Right lobe of liver (tissue), 6 donors: ENCODE measurements at regions not wholly inside any gene's neighbourhood (a gene's known extent, or its start where the extent isn't known, plus 50 kb on each side); places are given as distances from the start of the nearest gene placed in this dataset.

Source experiments
- ATAC-seq, 4 donors: fragments of 200-7000 bp; cut with Tn5 transposase; one replicate each; pipeline ENCODE4 v1.9.1; 2020; ENCODE audit warnings: mild to moderate bottlenecking in 4 of 4, moderate library complexity in 4 of 4
- DNase-seq, 3 donors: peaks; one replicate each; pipeline ENCODE4 v3.0.0-alpha.2; 2020
- H3K27ac ChIP-seq, 3 donors: fragments of 200-600 bp; one replicate each; pipeline ENCODE4 v1.8.0; 2022
- H3K27me3 ChIP-seq, 2 donors: fragments of 200-600 bp; one replicate each; pipeline ENCODE4 v1.8.0; 2022
- H3K36me3 ChIP-seq, 4 donors: fragments of 200-600 bp; sonication (generic) in 1 of 4; one replicate each; pipeline versions ENCODE4 v1.5.1 to v1.8.0; 2017 to 2022; ENCODE audit warnings: control low read depth in 1 of 4
- H3K4me1 ChIP-seq, 4 donors: fragments of 200-600 bp; sonication (generic) in 1 of 4; one replicate each; pipeline versions ENCODE4 v1.5.1 to v1.8.0; 2017 to 2022; ENCODE audit warnings: control low read depth in 1 of 4
- H3K4me3 ChIP-seq, 3 donors: fragments of 200-600 bp; one replicate each; pipeline ENCODE4 v1.8.0; 2022
- H3K9me3 ChIP-seq, 4 donors: fragments of 200-600 bp; sonication (generic) in 1 of 4; one replicate each; pipeline versions ENCODE4 v1.5.1 to v1.8.0; 2017 to 2022; ENCODE audit warnings: control low read depth in 1 of 4
- POLR2A ChIP-seq: fragments of 450-650 bp; IDR thresholded peaks from one replicate; pipeline ENCODE4 v1.6.1; 2017; ENCODE audit warnings: antibody characterized with exemption, mild to moderate bottlenecking
- WGBS: methylation state at CpG from one replicate; pipeline ENCODE4 v1.1.6; 2018; ENCODE audit warnings: low coverage, low lambda C conversion rate; ENCODE audit not compliant: insufficient coverage; ENCODE audit errors: missing lambda C conversion rate; 5-methylcytosine and 5-hydroxymethylcytosine counted together
- intact Hi-C, 2 donors: fragments of 100-400 bp; cut with DNase I; formaldehyde crosslinking; loops; one replicate each; pipeline versions ENCODE4 v1.11.2 to v1.14.1; 2022
- TF ChIP-seq, protein P1 (sequence below), 4 donors: fragments of 200-600 bp in 3 of 4; fragments of 450-650 bp in 1 of 4; IDR thresholded peaks; one replicate each; pipeline versions ENCODE4 v1.5.1 to v1.8.0; 2016 to 2022; ENCODE audit warnings: antibody characterized with exemption in 4 of 4, mild to moderate bottlenecking in 2 of 4
- donor health status: DM: no; HTN: yes; CAD: no.
- donor health status: DM: no; HTN: no; CAD: no.
- donor health status: DM: no; HTN: no; CAD: no.
- donor health status: DM: no; HTN: yes; CAD: no.
- donor health status: DM: no; HTN: yes; CAD: no.

DNA sequence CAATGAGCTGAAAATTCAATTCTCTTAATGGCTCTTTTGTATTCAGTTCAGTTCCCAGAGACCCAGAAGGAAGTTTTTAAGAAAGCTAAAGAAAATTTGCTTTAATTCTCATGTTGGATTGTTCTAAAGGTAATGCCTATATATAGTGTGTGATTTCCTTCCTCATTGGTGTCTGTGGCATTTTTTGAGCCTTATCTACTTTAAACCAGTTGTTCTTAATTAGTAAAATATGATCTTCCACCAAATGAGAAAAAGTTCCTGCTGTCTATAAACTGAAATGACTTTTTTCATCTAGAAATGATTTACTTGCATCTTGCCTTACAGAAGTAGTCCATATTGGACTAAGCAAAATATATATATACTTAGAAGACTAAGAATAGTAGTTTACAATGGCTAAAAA lies 622.1 kb upstream of the KIRREL3 start:
- DNase-seq = no peak
- Histone ChIP-seq H3K36me3 (no peaks in the 10 kb centered on the region), H3K9me3 (no peaks in the 10 kb centered on the region), H3K4me1 (peaks cover 0 to 7% (median 3%) of the 10 kb centered on the region in 4 donors), H3K27me3 (no peaks in the 10 kb centered on the region), H3K4me3 (no peak overlapping the region), H3K27ac (no peak overlapping the region)
- ATAC-seq = no peak
- intact Hi-C loops = no loop called here
- TF ChIP-seq, protein P1, sequence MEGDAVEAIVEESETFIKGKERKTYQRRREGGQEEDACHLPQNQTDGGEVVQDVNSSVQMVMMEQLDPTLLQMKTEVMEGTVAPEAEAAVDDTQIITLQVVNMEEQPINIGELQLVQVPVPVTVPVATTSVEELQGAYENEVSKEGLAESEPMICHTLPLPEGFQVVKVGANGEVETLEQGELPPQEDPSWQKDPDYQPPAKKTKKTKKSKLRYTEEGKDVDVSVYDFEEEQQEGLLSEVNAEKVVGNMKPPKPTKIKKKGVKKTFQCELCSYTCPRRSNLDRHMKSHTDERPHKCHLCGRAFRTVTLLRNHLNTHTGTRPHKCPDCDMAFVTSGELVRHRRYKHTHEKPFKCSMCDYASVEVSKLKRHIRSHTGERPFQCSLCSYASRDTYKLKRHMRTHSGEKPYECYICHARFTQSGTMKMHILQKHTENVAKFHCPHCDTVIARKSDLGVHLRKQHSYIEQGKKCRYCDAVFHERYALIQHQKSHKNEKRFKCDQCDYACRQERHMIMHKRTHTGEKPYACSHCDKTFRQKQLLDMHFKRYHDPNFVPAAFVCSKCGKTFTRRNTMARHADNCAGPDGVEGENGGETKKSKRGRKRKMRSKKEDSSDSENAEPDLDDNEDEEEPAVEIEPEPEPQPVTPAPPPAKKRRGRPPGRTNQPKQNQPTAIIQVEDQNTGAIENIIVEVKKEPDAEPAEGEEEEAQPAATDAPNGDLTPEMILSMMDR (IDR thresholded peaks at IDR 0.05) = no peak
- TF ChIP-seq POLR2A = no peak

DNA sequence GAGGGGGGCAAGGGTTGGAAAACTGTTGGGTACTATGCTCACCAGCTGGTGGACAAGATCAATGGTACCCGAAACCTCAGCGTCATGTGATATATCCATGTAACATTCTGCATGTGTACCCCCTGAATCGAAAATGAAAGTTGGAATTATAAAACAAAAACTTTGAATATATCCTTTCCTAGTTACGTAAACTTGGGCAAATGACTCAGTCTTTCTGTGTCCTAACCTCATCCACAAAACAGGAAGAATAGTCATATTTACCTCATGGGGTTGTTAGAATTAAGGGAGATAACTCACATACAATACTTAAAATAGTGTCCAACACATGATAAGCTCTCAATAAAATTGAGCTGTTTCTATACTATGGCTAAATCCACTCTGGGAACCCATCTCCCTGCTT lies 620.1 kb upstream of the KIRREL3 start:
- H3K27me3 ChIP-seq = no peaks in the 10 kb centered on the region
- ATAC-seq = no peak
- 87% methylated on average over 4 of the region's 4 CpGs for whole genome bisulfite sequencing
- intact Hi-C loops = no loop called here
- H3K27ac ChIP-seq = no peak overlapping the region
- H3K9me3 ChIP-seq = no peaks in the 10 kb centered on the region
- H3K4me1 ChIP-seq = no peaks in the 10 kb centered on the region
- H3K36me3 ChIP-seq = no peaks in the 10 kb centered on the region
- TF ChIP-seq POLR2A = no peak
- TF ChIP-seq, protein P1 (IDR thresholded peaks at IDR 0.05) = no peak
- DNase-seq = no peak
- no peak overlapping the region for H3K4me3 ChIP-seq

DNA sequence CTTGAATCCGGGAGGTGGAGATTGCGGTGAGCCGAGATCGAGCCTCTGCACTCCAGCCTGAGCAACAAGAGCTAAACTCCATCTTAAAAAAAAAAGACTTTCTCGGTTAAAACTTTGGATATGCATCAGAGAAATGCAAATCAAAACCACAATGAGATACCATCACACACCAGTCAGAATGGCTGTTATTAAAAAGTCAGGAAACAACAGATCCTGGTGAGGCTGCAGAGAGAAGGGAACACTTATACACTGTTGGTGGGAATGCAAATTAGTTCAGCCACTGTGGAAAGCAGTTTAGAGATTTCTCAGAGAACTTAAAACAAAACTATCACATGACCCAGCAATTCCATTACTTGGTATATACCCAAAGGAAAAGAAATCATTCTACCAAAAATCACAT lies 619.4 kb upstream of the KIRREL3 start:
- H3K27me3 ChIP-seq = no peaks in the 10 kb centered on the region
- no peaks in the 10 kb centered on the region for H3K9me3 ChIP-seq
- no peak overlapping the region for H3K4me3 ChIP-seq
- WGBS = 94% methylated on average over 5 of the region's 5 CpGs
- intact Hi-C loops = no loop called here
- H3K27ac ChIP-seq = no peak overlapping the region
- no peaks in the 10 kb centered on the region for H3K4me1 ChIP-seq
- DNase-seq (no peak), ATAC-seq (no peak)
- no peaks in the 10 kb centered on the region for H3K36me3 ChIP-seq
- TF ChIP-seq, protein P1 (IDR thresholded peaks at IDR 0.05) = no peak
- TF ChIP-seq POLR2A = no peak

DNA sequence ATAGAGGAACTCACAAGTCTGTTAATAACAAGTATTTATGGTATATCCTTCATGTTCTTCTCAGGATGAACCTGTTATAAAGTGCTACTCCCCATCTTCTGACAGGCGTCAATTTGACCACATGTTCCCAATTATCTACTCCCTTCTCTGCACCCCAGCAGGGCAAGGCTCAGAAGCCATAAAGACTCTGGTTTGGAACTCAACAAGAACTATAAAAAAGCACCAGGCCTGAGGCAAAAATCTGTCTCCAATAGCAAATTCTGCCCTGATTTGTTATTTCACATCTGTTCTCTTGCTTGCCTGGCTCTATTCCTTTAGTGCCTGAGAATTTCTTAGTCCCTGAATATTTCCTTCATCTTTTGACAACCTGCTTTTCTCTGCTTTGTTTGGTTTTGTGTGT lies 618.2 kb upstream of the KIRREL3 start:
- DNase-seq = no peak
- Histone ChIP-seq H3K9me3 (no peaks in the 10 kb centered on the region), H3K4me3 (no peak overlapping the region), H3K36me3 (no peaks in the 10 kb centered on the region), H3K27ac (no peak overlapping the region), H3K4me1 (no peaks in the 10 kb centered on the region), H3K27me3 (no peaks in the 10 kb centered on the region)
- TF ChIP-seq, protein P1 (IDR thresholded peaks at IDR 0.05) = no peak
- TF ChIP-seq POLR2A = no peak
- intact Hi-C loops = no loop called here
- 89% methylated on average over 1 of the region's 1 CpG for WGBS
- ATAC-seq = no peak

DNA sequence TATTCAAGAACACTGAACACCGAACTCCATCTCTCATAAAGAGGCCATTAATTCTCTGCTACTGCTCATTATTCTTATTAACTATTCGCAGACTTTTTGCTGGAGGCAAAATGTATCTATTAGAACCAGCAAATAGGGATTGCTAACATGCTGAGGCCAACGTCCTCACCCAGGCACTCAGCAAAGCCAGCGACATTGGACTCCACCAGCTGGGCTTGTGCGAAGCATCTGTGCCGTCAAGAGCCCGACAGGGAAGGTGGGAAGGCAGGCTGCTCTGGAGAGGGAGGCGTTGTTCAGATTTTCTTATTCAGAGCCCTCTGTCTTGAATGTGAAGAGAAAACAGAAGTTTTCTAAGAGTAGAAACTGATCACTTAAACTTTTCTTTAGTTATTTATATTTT lies 615.6 kb upstream of the KIRREL3 start:
- intact Hi-C loops = no loop called here
- no peaks in the 10 kb centered on the region for H3K9me3 ChIP-seq
- no peaks in the 10 kb centered on the region for H3K4me1 ChIP-seq
- TF ChIP-seq, protein P1 (IDR thresholded peaks at IDR 0.05) = no peak
- TF ChIP-seq POLR2A = no peak
- 73% methylated on average over 6 of the region's 8 CpGs for WGBS
- DNase-seq (no peak), ATAC-seq (no peak)
- H3K36me3 ChIP-seq = no peaks in the 10 kb centered on the region
- no peak overlapping the region for H3K4me3 ChIP-seq
- H3K27ac ChIP-seq = no peak overlapping the region
- H3K27me3 ChIP-seq = no peaks in the 10 kb centered on the region
